Activated CD4-positive, alpha-beta T cell treated with anti-CD3 and anti-CD28 coated beads, Interleukin-2, Interleukin-6, amounts not matched to agents 100 ng/mL and 50 ng/mL, durations not matched to agents 16 hours and 8 hours (primary cell): ENCODE measurements at regions not wholly inside any gene's neighbourhood (a gene's known extent, or its start where the extent isn't known, plus 50 kb on each side); places are given as distances from the start of the nearest gene placed in this dataset.
"Not testable (repeated sequence)": the region's sequence is repeated elsewhere in the genome, so short reads cannot be mapped to it uniquely, and the experiment has no call there.

Source experiments
- DNase-seq: peaks from one replicate; pipeline ENCODE4 v3.0.0-alpha.2; 2020

DNA sequence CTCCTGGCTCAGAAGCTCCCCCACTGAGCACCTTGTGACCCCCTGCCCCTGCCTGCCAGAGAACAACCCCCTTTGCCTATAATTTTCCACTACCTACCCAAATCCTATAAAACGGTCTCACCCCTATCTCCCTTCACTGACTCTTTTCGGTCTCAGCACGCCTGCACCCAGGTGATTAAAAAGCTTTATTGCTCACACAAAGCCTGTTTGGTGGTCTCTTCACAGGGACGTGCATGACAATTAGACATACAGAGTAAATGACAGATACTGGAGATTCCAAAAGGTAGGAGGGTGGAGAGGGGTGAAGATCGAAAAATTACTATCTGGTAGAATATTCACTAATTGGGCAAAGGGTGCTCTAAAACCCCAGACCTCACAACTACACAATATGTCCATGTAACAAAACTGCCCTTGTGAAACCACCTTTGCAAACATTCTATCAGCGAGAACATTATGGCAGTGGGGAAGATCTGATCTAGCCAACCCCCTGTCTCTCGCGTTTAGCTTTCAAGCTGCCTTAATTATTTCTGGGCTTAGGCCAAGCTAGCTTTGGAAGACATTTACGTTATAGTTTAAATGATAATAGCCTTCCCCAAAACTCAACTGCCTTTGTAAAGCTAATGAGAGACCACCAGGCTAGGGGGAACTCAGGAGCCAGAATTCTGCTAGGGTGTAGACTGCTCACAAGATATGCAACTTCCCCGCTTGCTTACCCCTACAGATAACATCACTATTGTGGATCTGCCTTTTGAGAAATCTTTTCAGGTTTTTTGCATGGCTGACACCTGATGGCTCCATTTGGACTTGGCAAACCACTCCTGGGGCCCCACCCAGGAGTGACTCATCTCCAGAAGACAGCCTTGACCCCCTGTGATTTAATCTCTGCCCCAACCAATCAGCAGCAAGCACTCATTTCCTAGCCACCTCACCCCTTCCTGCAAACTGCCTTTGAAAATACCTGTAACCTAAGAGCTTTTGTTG, 1534.0 kb upstream of the SPRY2 start:
- peak; percentile 3 for DNase-seq

DNA sequence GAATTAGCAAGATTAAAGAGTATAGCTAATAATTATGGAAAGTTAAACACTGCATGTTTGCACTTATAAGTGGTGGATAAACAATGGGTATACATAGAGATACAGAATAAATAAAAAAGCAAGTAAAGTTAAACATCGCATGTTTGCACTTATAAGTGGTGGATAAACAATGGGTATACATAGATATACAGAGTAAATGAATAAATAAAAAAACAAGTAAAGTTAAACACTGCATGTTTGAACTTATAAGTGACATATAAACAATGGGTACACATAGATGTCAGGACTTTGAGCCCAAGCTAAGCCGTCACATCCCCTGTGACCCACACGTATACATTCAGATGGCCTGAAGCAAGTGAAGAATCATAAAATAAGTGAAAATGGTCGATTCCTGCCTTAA, 1533.3 kb upstream of the SPRY2 start:
- DNase-seq: no peak

DNA sequence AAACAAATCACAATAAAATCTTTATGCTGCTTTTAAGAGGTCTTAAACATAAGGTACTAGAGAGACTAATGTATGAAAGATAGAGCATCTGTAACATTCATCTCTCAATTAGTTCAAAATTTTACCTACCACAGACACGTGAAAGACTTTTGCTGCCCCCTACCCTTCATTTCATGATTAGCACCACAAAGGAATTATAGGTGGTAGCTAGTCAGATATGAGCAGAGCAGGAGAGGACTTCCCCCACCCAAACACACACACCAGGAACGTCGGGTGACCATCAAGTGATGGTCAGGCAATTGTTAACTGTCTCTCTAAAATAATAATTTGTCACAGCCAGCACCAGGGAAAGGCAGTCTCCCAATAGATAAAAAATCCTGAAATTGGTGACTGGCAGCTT, 1531.7 kb upstream of the SPRY2 start:
- peak; percentile 1 for DNase-seq

DNA sequence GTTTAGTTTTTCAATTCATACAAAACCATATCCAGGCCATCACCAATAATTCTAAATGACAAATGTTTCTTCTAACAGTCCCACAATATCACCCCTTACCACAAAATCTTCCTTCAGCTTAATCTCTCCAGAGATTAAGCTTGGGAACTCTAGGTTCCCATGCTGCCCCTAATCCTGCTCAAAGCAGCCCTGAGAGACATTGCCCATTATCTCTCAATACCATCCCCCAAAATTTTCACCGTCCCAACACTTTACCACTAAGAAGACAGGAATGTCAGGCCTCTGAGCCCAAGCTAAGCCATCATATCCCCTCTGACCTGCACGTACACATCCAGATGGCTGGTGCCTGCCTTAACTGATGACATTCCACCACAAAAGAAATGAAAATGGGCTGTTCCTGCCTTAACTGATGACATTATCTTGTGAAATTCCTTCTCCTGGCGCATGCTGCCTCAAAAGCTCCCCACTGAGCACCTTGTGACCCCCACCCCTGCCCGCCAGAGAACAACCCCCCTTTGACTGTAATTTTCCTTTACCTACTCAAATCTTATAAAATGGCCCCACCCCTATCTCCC, 1530.9 kb upstream of the SPRY2 start:
- not testable (repeated sequence) for DNase-seq

DNA sequence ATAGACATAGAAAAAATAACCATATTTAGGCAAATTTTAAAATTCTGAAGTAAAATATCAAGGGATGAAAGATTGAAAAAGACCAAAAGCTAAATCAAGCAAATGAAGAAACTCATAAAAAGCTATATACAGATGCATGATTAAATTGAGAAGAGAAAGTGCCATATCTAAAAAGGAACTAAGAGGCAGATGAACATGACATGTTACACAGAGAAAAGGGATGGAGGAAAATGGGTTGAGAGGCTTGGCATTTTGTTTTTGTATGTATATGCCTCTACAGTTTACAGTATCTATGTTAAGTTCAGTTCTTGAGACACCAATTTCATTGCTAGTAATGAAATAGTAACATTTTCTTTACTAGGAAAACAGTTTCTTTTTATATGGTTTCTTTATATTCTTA, 1507.4 kb upstream of the SPRY2 start:
- DNase-seq: no peak

DNA sequence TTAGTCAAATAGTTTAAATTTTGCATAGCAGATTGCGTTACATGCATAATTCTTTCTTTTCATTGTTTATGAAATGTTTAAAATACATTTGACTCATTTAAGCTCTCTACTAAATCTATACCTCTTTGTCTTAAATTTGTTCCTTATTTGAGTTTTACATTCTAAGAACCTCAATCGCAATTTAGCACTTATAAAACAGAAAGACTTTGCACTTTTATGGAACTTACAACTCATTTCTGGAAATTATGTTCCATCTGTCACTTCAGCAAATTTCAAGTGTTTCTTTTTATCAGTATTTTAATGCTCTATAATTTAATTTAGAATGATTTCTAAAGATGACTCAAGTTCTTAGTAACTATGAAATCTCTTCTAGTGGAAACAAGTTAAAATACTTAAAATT, 1505.8 kb upstream of the SPRY2 start:
- DNase-seq: no peak

DNA sequence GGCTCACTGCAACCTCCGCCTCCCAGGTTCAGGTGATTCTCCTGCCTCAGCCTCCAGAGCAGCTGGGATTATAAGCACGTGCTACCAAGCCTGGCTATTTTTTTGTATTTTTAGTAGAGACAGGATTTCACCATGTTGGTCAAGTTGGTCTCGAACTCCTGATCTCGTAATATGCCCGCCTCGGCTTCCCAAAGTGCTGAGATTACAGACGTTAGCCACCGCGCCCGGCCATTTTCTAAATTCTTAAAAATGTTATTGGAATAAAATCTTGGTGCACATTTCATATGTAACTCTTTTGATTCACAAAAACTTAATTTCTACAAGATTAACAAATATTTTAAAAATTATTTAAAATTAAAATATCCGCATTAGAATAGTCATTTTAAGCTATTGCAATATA, 1480.3 kb upstream of the SPRY2 start:
- no peak for DNase-seq

DNA sequence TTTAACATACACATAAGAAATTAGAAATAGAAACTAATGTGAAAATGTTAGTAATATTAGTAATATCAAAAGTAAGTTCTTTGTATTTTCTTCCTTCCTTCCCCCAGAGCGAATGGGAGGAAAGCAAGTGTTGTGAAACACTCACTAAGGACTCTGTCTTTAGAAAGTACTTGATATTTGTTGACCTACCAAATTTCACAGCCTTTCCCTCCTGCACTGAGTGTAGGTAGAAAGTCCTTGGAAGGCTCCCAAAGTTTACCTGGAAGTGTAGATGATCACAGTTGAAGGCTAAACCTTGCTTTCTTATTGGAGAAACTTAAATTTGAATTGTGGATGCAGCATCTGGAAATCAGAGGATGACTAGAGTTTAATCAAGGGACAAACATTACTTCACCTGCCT, 1459.5 kb upstream of the SPRY2 start:
- no peak for DNase-seq

DNA sequence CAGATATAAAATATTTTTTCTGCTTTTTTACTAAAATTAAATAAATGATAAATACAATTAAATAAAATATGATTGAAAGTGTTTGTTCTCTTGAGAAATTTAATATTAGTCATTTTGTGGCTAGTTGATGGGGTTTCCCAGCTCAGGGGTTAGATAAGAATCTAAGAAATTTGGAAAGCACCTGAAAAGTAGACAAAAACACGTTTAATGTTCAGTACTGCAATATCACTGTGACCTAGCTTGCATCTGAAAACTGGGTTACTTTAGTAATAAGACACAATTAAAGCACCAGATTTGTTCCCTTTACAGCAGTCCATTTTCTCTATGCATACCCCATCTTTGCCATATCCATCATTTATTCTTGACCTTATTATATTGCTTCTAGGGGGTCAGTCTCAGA, 1454.8 kb upstream of the SPRY2 start:
- DNase-seq: no peak

DNA sequence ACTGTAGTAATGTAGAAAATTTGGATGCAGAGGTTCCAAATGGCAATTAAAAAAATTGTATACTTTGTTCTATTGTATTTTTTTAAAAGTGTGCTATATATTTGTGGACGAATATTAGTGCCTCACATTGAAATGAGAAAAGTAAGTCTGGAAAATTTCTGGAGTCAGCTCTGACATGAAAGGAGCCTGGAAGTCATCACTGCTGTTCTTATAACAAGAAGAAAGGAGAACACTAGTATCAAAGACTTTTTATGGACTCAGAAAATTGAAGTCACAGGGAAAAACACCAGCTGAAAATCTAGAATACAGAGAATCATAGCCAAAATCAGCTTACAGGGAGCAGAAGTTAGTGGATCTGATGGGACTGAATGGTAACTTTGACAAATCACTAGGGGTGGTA, 1450.7 kb upstream of the SPRY2 start:
- no peak for DNase-seq

DNA sequence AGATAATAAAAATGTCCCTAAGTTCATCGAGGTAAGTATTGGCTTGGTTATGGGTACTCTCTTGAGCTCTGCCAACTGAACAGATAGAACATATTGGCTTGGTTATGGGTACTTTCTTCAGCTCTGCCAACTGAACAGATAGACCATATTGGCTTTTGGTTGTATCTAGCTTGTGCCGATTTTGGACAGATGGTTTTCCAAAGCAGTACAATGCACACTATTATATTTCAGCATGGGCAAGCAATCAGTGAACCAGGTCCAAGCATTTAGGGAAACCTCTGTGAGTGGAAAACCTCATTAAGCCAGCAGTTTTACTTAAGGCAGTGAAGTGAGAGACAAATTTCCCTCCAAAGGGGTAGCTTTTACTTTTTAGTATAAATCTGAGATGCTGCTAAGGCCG, 1440.5 kb upstream of the SPRY2 start:
- DNase-seq: no peak

DNA sequence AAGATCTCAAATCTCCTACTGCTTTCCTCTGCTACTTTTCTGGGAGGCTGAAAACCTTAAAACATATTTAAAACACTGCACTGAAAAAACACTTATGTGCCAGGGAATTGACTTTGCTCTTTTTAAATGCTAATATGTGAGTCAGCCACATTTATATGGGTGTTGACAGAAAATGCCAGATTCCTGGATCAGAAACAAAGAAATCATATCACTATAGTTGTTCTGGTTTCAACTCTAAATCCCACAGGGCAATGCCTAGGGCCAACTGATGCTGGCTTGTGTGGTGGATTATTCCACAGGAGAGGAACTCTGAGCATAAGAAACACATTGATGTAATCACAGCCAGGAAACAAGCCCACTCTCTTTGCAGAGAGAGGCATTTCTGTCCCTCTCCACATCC, 1439.0 kb upstream of the SPRY2 start:
- DNase-seq: no peak

DNA sequence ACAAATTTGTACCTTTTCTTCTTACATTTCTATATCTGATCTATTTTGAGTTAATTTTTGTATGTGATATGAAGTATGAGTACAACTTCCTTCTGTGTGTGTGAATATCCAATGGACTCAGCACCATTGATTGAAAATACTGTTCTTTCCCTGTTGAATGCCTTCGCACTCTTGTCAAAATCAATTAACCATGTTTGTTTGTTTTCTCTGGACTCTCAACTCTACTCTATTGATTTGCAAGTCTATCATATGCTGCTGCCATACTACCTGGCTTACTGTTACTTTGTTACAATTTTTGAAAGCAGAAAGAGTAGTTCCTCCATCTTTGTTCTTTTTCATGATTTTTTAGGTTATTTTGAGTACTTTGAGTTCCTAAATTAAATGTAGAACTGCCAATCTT, 1437.4 kb upstream of the SPRY2 start:
- DNase-seq: no peak

DNA sequence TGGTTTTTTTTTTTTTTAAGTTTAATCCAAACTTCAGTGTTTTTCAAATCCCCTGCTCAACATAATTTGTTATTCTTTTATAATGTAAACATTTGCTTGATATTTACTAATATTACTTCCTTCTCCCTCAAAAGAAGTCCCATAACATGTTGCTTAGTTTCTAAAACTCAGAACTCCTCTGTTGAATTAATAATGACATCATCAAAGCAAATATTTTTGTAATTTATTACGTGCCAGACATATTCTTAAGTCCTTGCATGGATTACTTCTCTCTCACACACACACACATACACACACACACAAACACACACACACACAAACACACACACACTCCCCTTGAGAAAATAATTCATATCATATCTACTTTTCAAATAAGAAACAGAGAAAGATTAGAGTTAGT, 1432.3 kb upstream of the SPRY2 start:
- no peak for DNase-seq

DNA sequence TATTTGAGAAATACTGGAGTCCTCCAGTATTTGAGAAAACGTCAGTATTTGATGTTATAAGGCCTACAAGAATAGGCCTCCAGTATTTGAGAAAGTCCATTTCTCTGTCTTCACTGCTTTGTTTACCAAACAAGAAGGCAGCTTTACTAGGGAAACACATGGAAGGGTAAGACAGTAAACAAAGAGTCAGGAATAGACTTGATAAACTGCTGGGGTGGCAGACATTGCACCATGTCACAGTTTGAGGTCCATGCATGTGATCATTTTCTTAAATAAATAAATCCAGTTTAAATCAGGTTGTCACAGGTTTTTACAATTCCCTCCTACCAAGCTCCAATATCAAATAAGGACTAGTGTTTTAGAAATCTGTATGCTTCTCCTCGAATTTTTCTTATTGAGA, 1431.0 kb upstream of the SPRY2 start:
- DNase-seq: no peak

DNA sequence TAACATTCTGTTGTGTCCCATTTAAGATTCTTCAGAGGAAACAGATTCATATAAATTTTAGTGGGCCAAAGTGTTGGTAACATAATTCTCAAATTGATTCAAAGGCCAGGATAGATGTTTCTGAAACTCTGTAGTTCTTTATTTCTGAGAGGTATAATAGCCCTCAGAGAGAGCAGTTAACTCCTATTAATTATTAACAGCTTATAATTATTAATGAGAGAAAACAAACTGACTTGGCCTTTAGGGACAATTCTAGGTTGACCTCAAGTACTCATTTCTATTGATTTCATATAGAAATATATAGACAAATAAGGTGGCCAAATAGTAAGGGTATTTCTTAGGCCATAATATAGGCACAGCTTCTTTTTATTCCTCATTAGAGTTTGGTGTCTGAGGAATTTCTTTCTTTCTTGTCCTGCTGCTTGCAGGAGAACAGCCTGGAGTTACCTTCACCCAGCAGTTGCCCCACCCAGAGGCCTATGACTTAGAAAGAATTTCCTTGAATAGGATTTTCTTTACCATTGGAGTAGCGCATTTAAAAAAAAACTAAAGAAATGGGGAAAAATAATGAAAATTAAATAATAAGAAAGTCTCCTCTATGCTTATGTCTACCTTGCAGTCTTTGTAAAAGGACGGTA, 1430.1 kb upstream of the SPRY2 start:
- no peak for DNase-seq

DNA sequence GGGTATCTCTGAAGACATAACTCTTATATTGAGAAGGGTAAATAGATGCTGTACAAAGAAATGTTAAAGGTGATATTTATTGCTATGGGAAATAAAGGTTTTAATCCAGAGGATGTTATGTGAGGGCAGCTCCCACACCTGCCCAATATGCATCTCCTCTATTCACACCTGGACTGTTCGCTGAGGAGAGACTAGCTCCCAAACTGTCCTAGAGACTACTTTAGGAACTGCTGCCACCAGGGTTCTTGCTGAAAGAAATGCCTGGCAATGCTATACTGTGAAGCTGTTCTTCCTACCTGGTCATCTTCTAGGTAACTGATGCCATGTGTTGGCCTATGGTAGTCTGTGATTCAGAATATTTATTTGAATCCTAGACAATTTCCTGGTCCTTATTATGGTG, 1421.5 kb upstream of the SPRY2 start:
- no peak for DNase-seq

DNA sequence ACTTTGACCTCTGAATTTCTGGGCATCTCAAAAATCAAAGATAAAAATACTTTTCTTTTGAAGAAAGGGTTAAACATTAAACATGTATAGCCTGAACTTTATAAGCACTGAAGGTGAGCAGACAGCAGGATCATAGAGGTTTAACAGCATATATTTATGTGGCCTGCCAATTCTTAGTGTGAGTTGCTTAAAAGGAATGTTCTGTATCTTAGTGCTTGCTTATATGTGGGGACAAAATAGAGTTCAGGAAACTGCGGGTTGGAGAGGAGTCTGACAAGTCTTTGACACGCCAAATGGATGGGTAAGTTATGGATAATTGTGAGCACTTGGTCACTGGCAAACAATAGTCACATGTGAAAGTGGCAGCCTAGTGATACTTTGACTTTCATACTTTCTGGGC, 1419.4 kb upstream of the SPRY2 start:
- DNase-seq: no peak

DNA sequence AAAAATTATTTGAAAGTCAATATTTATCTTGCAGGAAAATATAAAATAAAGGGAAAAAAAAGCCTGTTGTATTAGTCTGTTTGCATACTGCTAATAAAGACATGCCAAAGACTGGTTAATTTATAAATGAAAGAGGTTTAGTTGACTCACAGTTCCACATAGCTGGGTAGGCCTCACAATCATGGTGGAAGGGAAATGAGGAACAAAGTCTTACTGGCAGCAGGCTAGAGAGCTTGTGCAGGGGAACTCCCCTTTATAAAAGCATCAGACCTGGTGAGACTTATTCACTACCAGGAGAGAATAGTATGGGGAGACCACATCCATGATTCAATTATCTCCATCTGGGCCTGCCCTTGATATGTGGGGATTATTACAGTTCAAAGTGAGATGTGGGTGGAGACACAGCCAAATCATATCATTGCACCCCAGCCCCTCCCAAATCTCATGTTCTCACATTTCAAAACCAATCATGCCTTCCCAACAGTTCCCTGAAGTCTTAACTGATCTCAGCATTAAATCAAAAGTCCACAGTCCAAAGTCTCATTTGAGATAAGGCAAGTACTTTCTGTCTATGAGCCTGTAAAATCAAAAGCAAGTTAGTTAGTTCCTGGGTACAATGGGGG, 1416.5 kb upstream of the SPRY2 start:
- DNase-seq: no peak

DNA sequence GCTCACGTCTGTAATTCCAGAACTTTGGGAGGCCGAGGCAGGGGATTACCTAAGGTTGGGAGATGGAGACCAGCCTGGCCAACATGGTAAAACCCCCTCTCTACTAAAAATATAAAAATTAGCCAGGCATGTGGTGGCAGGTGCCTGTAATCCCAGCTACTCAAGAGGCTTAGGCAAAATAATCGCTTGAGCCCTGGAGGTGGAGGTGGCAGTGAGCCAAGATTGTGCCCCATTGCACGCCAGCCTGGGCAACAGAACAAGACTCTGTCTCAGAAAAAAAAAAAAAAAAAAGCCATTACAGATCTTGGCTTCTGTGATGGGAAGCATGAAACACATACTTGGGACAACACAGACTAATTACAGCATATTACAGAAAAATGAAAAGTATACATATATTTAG, 1404.5 kb upstream of the SPRY2 start:
- DNase-seq: no peak

DNA sequence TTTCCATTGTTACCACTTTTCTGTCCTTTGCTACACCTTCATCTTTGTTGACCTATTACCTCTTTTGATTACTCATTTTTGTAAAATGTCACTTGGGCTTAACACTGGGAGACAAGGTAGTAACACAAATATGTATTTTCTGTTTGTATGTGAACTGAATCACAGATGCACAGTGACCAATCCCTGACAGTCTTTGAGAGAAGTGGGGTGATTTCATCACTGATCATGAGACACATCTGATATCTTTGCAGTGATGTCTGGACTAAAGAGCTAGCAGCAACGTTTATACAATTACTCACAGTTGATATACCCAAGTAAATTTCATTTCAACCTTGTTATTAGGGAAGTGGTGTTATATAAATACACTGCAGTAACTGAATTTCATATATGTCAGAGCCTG, 1397.4 kb upstream of the SPRY2 start:
- DNase-seq: no peak

DNA sequence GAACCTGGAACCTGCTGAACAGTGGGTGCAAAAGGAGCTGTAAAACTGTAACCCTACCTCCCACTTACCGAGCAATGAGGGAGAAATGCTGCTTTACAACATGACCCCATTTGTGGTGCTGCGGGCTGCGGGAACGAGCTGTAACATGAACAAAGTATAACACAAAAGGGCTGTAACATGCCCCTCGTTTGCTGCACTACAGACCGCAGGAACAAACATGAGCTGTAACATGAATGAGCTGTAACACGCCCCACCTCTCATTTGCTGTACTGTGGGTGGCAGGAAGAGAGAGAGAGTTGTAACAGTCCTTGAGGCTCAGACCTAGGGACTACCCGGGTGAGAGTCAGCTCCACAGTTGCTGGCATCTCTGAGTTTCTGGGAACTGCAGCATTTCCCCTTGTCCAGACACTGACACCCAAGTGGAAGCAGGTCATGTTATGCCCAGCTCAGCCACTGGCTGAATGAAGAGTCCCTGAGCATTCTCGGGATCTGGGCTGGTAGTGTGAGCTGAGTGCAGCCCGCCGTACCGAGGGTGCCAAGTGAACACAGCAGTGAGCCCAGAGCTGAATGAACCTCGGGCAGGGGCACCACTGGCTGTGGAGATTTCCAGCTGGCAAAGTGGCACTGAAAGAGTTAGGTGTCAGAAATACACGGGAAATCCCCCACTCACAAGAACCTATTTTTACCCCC, 1385.3 kb upstream of the SPRY2 start:
- DNase-seq: no peak

DNA sequence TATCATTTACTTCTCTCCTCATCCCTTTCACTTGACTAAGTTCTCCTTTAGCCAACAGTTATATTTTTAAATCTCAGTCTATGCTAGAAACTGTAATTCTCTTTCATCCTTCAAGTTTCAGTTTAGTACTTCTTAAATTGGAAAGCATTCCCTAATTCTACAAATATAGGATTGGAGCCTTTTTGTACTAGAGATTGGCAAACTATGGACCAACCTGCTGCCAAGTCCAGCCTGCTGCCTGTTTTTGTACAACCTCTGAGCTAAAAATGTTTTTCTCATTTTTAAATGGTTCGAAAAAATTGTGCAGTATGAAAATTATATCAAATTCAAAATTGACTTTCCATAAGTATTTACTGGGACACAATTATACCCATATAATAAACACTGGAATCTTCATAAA, 1381.5 kb upstream of the SPRY2 start:
- no peak for DNase-seq
